ENCODE measurements at regions not wholly inside any gene's neighbourhood (a gene's known extent, or its start where the extent isn't known, plus 50 kb on each side); places are given as distances from the start of the nearest gene placed in this dataset.
A peak's percentile ranks its signal among the peaks of the same experiment; 100 is the strongest.

DNA sequence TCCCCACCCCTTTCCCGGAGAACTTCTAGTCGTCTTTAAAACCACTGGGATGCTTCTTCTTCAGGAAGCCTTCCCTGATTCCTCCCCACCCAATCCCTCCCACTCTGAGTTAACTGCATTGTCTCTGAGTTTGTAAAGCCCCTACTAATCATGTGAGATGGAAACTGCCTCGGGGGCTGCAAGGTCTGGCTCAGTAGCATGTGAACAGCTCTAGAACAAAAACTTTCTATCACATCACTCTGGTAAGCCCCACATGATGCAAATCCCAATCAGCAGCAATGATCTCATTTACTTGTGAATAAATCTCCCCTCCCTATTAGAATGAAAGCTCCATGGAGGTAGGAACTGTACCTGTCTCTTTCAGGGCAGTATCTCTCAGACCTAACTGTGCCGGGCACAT, 141.0 kb upstream of the JUN start:
- TF ChIP-seq EZH2phosphoT487 (IDR thresholded peaks at IDR 0.05; ENCODE audit: low read depth, severe bottlenecking, unreplicated experiment): no peak
- TF ChIP-seq, protein P1, sequence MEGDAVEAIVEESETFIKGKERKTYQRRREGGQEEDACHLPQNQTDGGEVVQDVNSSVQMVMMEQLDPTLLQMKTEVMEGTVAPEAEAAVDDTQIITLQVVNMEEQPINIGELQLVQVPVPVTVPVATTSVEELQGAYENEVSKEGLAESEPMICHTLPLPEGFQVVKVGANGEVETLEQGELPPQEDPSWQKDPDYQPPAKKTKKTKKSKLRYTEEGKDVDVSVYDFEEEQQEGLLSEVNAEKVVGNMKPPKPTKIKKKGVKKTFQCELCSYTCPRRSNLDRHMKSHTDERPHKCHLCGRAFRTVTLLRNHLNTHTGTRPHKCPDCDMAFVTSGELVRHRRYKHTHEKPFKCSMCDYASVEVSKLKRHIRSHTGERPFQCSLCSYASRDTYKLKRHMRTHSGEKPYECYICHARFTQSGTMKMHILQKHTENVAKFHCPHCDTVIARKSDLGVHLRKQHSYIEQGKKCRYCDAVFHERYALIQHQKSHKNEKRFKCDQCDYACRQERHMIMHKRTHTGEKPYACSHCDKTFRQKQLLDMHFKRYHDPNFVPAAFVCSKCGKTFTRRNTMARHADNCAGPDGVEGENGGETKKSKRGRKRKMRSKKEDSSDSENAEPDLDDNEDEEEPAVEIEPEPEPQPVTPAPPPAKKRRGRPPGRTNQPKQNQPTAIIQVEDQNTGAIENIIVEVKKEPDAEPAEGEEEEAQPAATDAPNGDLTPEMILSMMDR (IDR thresholded peaks at IDR 0.05; ENCODE audit: poor library complexity): no peak
- TF ChIP-seq EZH2 (IDR thresholded peaks at IDR 0.05; ENCODE audit: borderline replicate concordance): no peak
- no peak overlapping the region for H3K27ac ChIP-seq
- no peaks in the 10 kb centered on the region for H3K79me2 ChIP-seq
- H3K36me3 ChIP-seq (replicated peaks; ENCODE audit: insufficient read depth, low read depth): no peaks in the 10 kb centered on the region
- H4K20me1 ChIP-seq (ENCODE audit: insufficient read depth, poor library complexity, severe bottlenecking): no peaks in the 10 kb centered on the region
- no peaks in the 10 kb centered on the region for H3K27me3 ChIP-seq
- H3K4me1 ChIP-seq (ENCODE audit: insufficient read depth): peaks cover 59% of the 10 kb centered on the region
- DNase-seq (ENCODE audit: low spot score): no peak
- no peaks in the 10 kb centered on the region for H3K9me3 ChIP-seq (ENCODE audit: low read depth)
- 85% methylated on average over 4 of the region's 4 CpGs for WGBS (ENCODE audit: low lambda C conversion rate, missing lambda C conversion rate)
- no peak overlapping the region for H3K4me3 ChIP-seq
- H3K9me2 ChIP-seq (replicated peaks; ENCODE audit: insufficient read depth): no peaks in the 10 kb centered on the region
- H2AFZ ChIP-seq: no peak overlapping the region
- H3K4me2 ChIP-seq: no peak overlapping the region

GRCh38 chr1:58925247-58925646, 141.4 kb upstream of the JUN start:
- no peaks in the 10 kb centered on the region for H3K36me3 ChIP-seq (replicated peaks; ENCODE audit: insufficient read depth, low read depth)
- no peak overlapping the region for H3K4me3 ChIP-seq
- H3K9me3 ChIP-seq (ENCODE audit: low read depth): no peaks in the 10 kb centered on the region
- no peaks in the 10 kb centered on the region for H4K20me1 ChIP-seq (ENCODE audit: insufficient read depth, poor library complexity, severe bottlenecking)
- no peak overlapping the region for H3K27ac ChIP-seq
- H3K27me3 ChIP-seq: no peaks in the 10 kb centered on the region
- no peak for DNase-seq (ENCODE audit: low spot score)
- no peak overlapping the region for H3K4me2 ChIP-seq
- H3K9me2 ChIP-seq (replicated peaks; ENCODE audit: insufficient read depth): no peaks in the 10 kb centered on the region
- H2AFZ ChIP-seq: no peak overlapping the region
- H3K79me2 ChIP-seq: no peaks in the 10 kb centered on the region
- peaks cover 63% of the 10 kb centered on the region for H3K4me1 ChIP-seq (ENCODE audit: insufficient read depth)
- 98% methylated on average over 2 of the region's 2 CpGs for WGBS (ENCODE audit: low lambda C conversion rate, missing lambda C conversion rate)
- TF ChIP-seq EZH2phosphoT487 (IDR thresholded peaks at IDR 0.05; ENCODE audit: low read depth, severe bottlenecking, unreplicated experiment) (no peak), EZH2 (IDR thresholded peaks at IDR 0.05; ENCODE audit: borderline replicate concordance) (no peak)
- TF ChIP-seq, protein P1 (IDR thresholded peaks at IDR 0.05; ENCODE audit: poor library complexity): no peak

- Histone ChIP-seq H3K4me3 (no peak overlapping the region), H3K27ac (peak overlapping the region; percentile 32), H3K27me3 (no peaks in the 10 kb centered on the region), H3K4me2 (no peak overlapping the region), H3K4me1 (ENCODE audit: insufficient read depth) (peaks cover 66% of the 10 kb centered on the region), H2AFZ (no peak overlapping the region), H3K36me3 (replicated peaks; ENCODE audit: insufficient read depth, low read depth) (no peaks in the 10 kb centered on the region), H3K79me2 (no peaks in the 10 kb centered on the region), H4K20me1 (ENCODE audit: insufficient read depth, poor library complexity, severe bottlenecking) (no peaks in the 10 kb centered on the region), H3K9me3 (ENCODE audit: low read depth) (no peaks in the 10 kb centered on the region), H3K9me2 (replicated peaks; ENCODE audit: insufficient read depth) (no peaks in the 10 kb centered on the region)
- TF ChIP-seq, protein P1 (IDR thresholded peaks at IDR 0.05; ENCODE audit: poor library complexity): no peak
- no peak for TF ChIP-seq EZH2phosphoT487 (IDR thresholded peaks at IDR 0.05; ENCODE audit: low read depth, severe bottlenecking, unreplicated experiment)
- TF ChIP-seq EZH2 (IDR thresholded peaks at IDR 0.05; ENCODE audit: borderline replicate concordance): no peak
- 90% methylated on average over 1 of the region's 1 CpG for WGBS (ENCODE audit: low lambda C conversion rate, missing lambda C conversion rate)
- DNase-seq (ENCODE audit: low spot score): no peak
These were observed 142.3 kb upstream of the JUN start for GRCh38 chr1:58926152-58926551.

All from hepatocyte (in vitro differentiated cells).